ENCODE measurements at regions not wholly inside any gene's neighbourhood (a gene's known extent, or its start where the extent isn't known, plus 50 kb on each side); places are given as distances from the start of the nearest gene placed in this dataset.

GRCh38 chrX:4690521-4690920, 977.1 kb upstream of the PRKX start:
- Histone ChIP-seq H3K27me3 (ENCODE audit: control insufficient read depth, insufficient read depth, low read length) (no peaks in the 10 kb centered on the region), H3K9ac (ENCODE audit: low read length in 3 of 3) (no peak overlapping the region), H3K36me3 (ENCODE audit: control insufficient read depth in 2 of 3, insufficient read depth in 3 of 3, low read length in 3 of 3) (no peaks in the 10 kb centered on the region), H3K4me1 (ENCODE audit: control insufficient read depth in 2 of 3, insufficient read depth in 2 of 3, low read depth in 1 of 3, low read length in 3 of 3) (no peaks in the 10 kb centered on the region), H3K9me3 (ENCODE audit: control insufficient read depth in 2 of 3, insufficient read depth in 1 of 3, low read length in 3 of 3) (no peaks in the 10 kb centered on the region), H3K27ac (ENCODE audit: low read depth in 2 of 2, low read length in 2 of 2) (no peak overlapping the region), H3K4me3 (ENCODE audit: low read length in 3 of 3) (no peak overlapping the region)
- no peak for FAIRE-seq
- DNase-seq = no peak
- intact Hi-C loops (cut with DNase I) = no loop called here
- TF ChIP-seq CTCF (IDR thresholded peaks at IDR 0.05; ENCODE audit: borderline replicate concordance, extremely low read depth, insufficient read depth) = no peak

- no peaks in the 10 kb centered on the region for H3K4me1 ChIP-seq (ENCODE audit: control insufficient read depth in 2 of 3, insufficient read depth in 2 of 3, low read depth in 1 of 3, low read length in 3 of 3)
- H3K4me3 ChIP-seq (ENCODE audit: low read length in 3 of 3) = no peak overlapping the region
- H3K9me3 ChIP-seq (ENCODE audit: control insufficient read depth in 2 of 3, insufficient read depth in 1 of 3, low read length in 3 of 3) = no peaks in the 10 kb centered on the region
- TF ChIP-seq CTCF (IDR thresholded peaks at IDR 0.05; ENCODE audit: borderline replicate concordance, extremely low read depth, insufficient read depth) = no peak
- no peak overlapping the region for H3K27ac ChIP-seq (ENCODE audit: low read depth in 2 of 2, low read length in 2 of 2)
- no peak for DNase-seq
- FAIRE-seq = no peak
- intact Hi-C loops (cut with DNase I) = no loop called here
- H3K9ac ChIP-seq (ENCODE audit: low read length in 3 of 3) = no peak overlapping the region
- no peaks in the 10 kb centered on the region for H3K36me3 ChIP-seq (ENCODE audit: control insufficient read depth in 2 of 3, insufficient read depth in 3 of 3, low read length in 3 of 3)
- no peaks in the 10 kb centered on the region for H3K27me3 ChIP-seq (ENCODE audit: control insufficient read depth, insufficient read depth, low read length)
Measured at GRCh38 chrX:4682636-4683035, 969.2 kb upstream of the PRKX start.

- no peaks in the 10 kb centered on the region for H3K9me3 ChIP-seq (ENCODE audit: control insufficient read depth in 2 of 3, insufficient read depth in 1 of 3, low read length in 3 of 3)
- intact Hi-C loops (cut with DNase I) = no loop called here
- no peak overlapping the region for H3K27ac ChIP-seq (ENCODE audit: low read depth in 2 of 2, low read length in 2 of 2)
- FAIRE-seq = no peak
- TF ChIP-seq CTCF (IDR thresholded peaks at IDR 0.05; ENCODE audit: borderline replicate concordance, extremely low read depth, insufficient read depth) = no peak
- no peak overlapping the region for H3K4me3 ChIP-seq (ENCODE audit: low read length in 3 of 3)
- no peaks in the 10 kb centered on the region for H3K27me3 ChIP-seq (ENCODE audit: control insufficient read depth, insufficient read depth, low read length)
- no peaks in the 10 kb centered on the region for H3K36me3 ChIP-seq (ENCODE audit: control insufficient read depth in 2 of 3, insufficient read depth in 3 of 3, low read length in 3 of 3)
- no peak for DNase-seq
- H3K9ac ChIP-seq (ENCODE audit: low read length in 3 of 3) = no peak overlapping the region
- no peaks in the 10 kb centered on the region for H3K4me1 ChIP-seq (ENCODE audit: control insufficient read depth in 2 of 3, insufficient read depth in 2 of 3, low read depth in 1 of 3, low read length in 3 of 3)
Measured at GRCh38 chrX:4675686-4676300, 962.3 kb upstream of the PRKX start.
